Lower leg skin (tissue), 4 donors: ENCODE measurements at regions not wholly inside any gene's neighbourhood (a gene's known extent, or its start where the extent isn't known, plus 50 kb on each side); places are given as distances from the start of the nearest gene placed in this dataset.

ENCODE experiments used
- DNase-seq, 2 donors: peaks; one replicate each; pipeline ENCODE4 v3.0.0-alpha.2; 2019; ENCODE audit warnings: low spot score in 2 of 2
- H3K4me3 ChIP-seq: fragments of 200-600 bp; sonication (generic); 2 replicates; pipeline ENCODE4 v1.5.1; 2017; ENCODE audit warnings: mild to moderate bottlenecking, low read depth; ENCODE audit not compliant: poor library complexity, severe bottlenecking
- CTCF ChIP-seq, 3 donors: fragments of 450-650 bp; IDR thresholded peaks; one replicate each; pipeline ENCODE4 v1.5.1; 2016; ENCODE audit warnings: antibody characterized with exemption in 3 of 3, mild to moderate bottlenecking in 3 of 3, moderate library complexity in 2 of 3
- POLR2A ChIP-seq, 2 donors: fragments of 450-650 bp; IDR thresholded peaks; one replicate each; pipeline ENCODE4 v1.6.1; 2016 to 2017; ENCODE audit warnings: antibody characterized with exemption in 2 of 2, mild to moderate bottlenecking in 1 of 2, moderate library complexity in 1 of 2
- WGBS, 2 donors: methylation state at CpG; one replicate each; pipeline ENCODE4 v1.1.5; 2018; 5-methylcytosine and 5-hydroxymethylcytosine counted together
- intact Hi-C: fragments of 100-400 bp; cut with DNase I; formaldehyde crosslinking; loops from one replicate; pipeline ENCODE4 v1.15.0; 2023; ENCODE audit warnings: low total_unique reads

- intact Hi-C loops = no loop called here
- TF ChIP-seq CTCF (IDR thresholded peaks at IDR 0.05) = no peak
- no peak for TF ChIP-seq POLR2A (IDR thresholded peaks at IDR 0.05)
- H3K4me3 ChIP-seq = no peak overlapping the region
- DNase-seq = no peak
- WGBS, 2 donors = 86 to 90% methylated on average over 16 to 18 of the region's 18 CpGs
Observed at GRCh38 chr16:86712158-86713009, 134.0 kb downstream of the FOXL1 start.

- 81 to 82% methylated on average over 15 to 25 of the region's 25 CpGs for WGBS, 2 donors
- intact Hi-C loops = no loop called here
- H3K4me3 ChIP-seq = no peak overlapping the region
- TF ChIP-seq CTCF (IDR thresholded peaks at IDR 0.05) (no peak), POLR2A (IDR thresholded peaks at IDR 0.05) (no peak)
- DNase-seq = no peak
Observed at GRCh38 chr16:86713021-86713631, 134.8 kb downstream of the FOXL1 start.

- TF ChIP-seq POLR2A (IDR thresholded peaks at IDR 0.05) (no peak), CTCF (IDR thresholded peaks at IDR 0.05) (no peak)
- intact Hi-C loops = no loop called here
- 58 to 62% methylated on average over 4 of the region's 4 CpGs for WGBS, 2 donors
- DNase-seq = no peak
- H3K4me3 ChIP-seq = no peak overlapping the region
Observed at GRCh38 chr16:86714166-86714565, 135.8 kb downstream of the FOXL1 start.

- peak in 1 of 2 donors; percentile 18 for DNase-seq
- no peak overlapping the region for H3K4me3 ChIP-seq
- 64 to 65% methylated on average over 9 of the region's 9 CpGs for WGBS, 2 donors
- no peak for TF ChIP-seq POLR2A (IDR thresholded peaks at IDR 0.05)
- TF ChIP-seq CTCF (IDR thresholded peaks at IDR 0.05) = no peak
- intact Hi-C loops = no loop called here
Observed at GRCh38 chr16:86716649-86717048, 138.3 kb downstream of the FOXL1 start.

GRCh38 chr16:86718118-86718517, 139.8 kb downstream of the FOXL1 start:
- WGBS, 2 donors = 23 to 29% methylated on average over 9 of the region's 9 CpGs
- no peak overlapping the region for H3K4me3 ChIP-seq
- intact Hi-C loops = no loop called here
- TF ChIP-seq POLR2A (IDR thresholded peaks at IDR 0.05) (no peak), CTCF (IDR thresholded peaks at IDR 0.05) (no peak)
- DNase-seq = no peak
